ENCODE measurements at regions not wholly inside any gene's neighbourhood (a gene's known extent, or its start where the extent isn't known, plus 50 kb on each side); places are given as distances from the start of the nearest gene placed in this dataset.
A peak's percentile ranks its signal among the peaks of the same experiment; 100 is the strongest.

DNA sequence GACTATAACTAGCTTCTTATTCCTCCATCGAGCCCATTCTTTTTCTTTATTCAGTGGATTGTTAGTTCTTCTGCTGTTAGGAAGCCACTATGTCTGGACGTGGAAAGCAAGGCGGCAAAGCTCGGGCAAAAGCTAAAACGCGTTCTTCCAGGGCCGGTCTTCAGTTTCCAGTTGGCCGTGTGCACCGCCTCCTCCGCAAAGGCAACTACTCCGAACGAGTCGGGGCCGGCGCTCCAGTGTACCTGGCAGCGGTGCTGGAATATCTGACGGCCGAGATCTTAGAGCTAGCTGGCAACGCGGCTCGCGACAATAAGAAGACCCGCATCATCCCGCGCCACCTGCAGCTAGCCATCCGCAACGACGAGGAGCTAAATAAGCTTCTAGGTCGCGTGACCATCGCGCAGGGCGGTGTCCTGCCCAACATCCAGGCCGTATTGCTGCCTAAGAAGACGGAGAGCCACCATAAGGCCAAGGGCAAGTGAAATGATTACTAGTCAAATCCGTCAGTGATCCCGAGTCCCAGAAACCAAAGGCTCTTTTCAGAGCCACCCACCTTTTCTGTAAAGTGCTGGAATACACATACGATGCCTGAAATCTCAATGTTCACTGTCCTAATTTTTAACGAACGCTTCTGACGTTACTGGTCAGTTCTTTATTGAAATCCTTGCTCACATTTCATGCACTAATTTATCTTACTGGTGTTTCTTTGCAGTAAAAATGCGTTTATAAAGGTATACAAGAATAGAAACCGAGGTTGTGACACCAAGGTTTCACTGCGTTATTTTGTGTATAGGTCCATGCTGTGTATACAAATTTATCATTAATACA lies 129.9 kb downstream of the HFE start:
- DNase-seq: peak; percentile 74

DNA sequence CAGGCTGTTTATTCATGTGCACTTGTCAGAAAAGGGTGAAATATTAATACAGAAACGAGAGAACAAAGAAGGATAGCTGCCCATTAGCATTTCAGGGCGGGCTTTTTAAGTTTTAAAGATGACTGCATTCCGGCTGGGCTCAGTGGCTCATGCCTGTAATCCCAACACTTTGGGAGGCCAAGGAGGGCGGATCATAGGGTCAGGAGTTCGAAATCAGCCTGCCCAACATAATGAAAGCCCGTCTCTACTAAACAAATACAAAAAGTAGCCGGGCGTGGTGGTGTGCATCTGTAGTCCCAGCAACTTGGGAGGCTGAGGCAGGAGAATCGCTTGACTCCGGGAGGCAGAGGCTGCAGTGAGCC lies 130.5 kb downstream of the HFE start:
- no peak for DNase-seq

DNA sequence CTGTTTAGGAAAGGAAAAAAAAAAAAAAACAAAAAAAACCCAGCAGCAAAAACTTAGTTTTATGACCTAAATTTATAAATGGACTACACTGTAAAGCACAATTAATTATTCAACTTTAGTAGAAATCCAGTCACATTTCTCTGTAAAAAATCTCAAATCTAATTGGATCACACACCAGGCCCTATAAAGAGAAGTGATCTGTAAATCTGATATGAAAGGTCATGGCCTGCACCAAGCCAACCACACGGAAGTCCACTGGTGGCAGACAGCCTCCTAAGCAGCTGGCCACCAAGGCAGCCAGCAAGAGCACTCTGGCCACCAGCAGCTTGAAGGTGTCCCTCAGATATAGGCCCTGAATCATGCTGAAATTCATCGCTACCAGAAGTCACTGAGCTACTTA lies 131.6 kb downstream of the HFE start:
- no peak for DNase-seq

DNA sequence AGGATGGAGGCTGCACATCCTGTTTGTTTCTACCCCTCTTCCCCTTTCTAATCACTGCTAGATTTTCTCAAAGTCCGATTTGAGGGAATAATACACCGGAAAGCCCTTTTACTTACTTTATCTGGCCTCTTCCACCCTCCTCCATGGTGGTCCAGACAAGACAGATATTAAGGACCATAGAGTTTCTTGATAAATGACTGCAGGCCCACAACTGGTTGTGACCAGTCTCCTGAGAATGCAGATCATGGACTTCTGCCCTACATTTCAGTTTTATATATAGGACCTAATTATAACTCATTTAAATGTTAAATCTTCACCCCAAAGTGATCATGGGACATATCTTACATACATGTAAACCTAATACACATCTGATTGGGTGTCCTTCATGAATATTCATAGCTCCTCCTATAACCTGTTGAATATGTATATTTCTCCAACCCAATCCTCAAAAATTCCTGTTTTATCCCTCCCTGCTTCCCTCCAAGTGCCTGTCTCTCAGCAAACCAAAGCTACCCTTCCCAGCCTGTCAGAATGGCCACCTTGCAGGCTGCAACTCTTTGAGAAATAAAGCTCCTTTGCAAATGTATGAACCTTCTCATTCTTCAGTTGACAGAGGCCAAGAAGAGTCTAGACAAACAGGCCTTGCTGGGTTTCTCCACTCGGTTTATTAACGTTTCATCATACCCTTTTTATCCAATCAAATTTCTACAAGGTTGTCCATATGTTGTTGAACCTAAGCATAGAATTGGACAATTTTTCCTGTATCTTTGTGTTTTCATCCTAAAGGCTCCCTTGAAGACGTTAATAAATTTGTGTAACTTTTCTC lies 133.1 kb downstream of the HFE start:
- DNase-seq: no peak

DNA sequence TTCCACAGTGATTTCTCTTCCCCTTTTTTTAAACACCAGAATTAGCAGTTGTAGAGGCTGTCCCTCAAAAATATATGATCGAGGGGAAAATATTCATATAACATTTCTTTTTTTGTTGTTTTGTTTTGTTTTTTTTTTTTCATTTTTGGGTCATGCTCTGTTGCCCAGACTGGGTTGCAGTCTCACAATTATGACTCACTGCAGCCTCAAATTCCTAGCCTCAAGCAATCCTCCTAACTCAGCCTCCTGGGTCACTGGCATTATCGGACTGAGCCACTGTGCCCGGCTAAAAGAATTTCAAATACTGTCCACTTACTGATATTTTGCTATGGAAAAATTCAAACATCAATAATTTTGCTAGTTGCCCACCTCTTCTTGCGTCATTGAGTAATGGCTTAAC lies 134.0 kb downstream of the HFE start:
- no peak for DNase-seq

DNA sequence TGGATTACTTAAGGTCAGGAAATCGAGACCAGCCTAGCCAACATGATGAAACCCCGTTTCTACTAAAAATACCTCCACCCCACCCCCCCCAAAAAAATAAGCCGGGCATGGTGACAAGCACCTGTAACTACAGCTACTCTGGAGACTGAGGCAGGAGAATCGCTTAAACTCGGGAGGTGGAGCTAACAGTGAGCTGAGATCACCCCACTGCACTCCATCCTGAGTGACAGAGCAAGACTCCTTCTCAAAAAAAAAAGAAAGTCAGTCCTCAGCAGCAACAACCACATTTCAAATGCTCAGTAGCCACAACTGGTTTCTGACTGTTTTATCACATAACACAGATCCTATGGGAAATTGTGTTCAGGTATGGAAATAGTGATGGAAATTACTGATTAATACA lies 135.3 kb downstream of the HFE start:
- DNase-seq: no peak

DNA sequence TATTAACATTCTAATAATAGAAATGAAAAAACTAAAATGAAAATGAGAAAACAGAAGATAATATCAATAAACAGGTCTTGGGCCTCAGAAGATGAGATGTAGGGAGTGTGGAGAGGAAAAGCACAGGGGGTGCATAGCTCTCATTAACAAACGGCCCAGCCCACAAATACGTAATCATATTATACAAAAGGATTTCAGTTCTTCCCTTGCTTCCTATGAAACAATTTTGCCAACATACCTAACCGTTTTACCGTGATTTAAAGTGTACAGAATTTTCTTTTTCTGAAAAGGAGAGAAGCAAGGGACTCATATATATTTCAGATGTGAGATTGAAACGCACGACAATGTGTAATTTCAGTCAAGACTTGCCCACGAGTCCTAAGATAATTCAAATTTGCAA lies 136.0 kb downstream of the HFE start:
- no peak for DNase-seq

DNA sequence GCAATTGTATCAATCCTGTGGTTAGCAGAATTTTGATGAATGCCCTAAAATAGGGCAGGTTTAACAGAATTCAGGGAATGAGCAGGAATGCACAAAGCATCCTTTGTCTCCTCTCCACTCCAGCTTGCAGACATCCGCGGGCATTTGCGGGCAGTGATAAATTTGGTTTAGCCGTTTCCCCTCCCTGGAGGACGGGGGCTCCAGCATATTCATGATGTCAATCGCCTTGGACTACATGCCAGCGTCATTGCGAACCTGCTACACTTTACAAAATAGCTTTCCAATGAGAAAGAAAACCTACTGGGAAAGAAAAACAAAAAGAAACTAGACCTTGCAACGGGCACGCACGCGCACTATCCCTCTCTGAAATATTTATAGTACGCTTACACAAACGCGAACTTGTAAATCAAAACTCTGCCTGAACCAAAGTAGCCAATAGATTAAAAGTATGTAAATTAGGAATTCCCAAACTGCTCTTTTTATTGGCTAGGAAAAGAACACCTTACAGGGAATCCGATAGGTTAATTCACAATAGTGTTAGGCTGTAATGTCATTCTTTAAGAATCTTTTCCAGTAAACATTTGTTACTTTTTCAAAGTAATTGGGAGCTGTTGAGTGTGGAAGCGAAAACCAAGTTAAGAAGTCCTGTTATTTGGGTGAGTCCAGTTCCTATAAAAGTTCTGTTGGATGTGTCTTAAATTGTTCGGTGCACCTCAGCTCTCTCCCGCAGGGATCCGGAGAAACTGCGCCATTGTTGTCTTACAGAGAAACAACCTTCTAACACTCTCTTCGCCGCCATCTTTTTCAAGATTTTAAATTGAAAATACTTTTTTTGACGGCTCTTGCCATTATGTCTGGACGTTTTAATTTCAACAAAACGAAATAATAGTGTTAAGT lies 136.7 kb downstream of the HFE start:
- peak; percentile 73 for DNase-seq

DNA sequence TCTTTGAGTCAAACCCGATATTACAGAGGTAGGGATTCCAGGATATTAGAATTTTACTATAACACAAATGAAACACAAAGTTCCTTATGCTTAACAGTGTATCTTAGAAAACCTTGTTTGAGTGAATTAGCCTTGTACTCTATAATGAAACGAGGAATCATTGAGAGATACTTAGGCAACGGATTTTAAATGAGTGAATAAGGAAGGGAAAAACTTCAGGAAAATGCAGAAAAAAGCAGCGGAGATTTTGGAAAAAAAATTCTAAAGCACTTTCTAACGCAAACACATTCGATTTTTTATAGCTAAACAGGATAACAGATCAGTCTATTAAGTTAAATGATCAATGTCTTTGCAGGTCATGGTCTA lies 137.3 kb downstream of the HFE start:
- no peak for DNase-seq

DNA sequence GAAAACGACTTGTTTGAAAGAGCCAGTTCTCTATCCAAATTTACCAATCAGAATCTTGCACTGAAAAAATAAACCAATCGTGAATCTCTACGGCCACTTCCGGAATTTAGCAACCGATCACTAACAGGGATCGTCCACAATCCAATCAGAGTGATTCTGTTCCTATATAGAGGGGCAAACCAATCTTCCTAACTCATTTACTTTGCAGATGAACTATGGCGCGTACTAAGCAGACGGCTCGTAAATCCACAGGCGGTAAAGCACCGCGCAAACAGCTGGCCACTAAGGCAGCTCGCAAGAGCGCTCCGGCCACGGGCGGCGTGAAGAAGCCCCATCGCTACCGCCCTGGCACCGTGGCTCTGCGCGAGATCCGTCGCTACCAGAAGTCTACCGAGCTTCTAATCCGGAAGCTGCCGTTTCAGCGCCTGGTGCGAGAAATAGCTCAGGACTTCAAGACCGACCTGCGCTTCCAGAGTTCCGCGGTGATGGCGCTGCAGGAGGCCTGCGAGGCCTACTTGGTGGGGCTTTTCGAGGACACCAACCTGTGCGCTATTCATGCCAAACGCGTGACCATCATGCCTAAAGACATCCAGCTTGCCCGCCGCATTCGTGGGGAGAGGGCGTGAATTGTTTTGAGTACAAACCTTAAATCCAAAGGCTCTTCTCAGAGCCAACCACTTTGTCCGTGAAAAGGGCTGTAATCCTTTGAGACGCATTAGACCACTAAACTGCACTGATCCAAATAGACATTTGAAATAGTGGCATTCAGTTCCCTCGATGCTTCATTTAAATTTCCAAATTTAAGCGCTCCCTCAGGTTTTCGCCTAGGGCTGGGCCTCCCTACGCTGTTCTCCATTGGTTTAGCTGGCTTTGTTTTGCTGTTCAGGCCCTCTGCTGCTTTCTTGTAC lies 138.0 kb downstream of the HFE start:
- DNase-seq: no peak

DNA sequence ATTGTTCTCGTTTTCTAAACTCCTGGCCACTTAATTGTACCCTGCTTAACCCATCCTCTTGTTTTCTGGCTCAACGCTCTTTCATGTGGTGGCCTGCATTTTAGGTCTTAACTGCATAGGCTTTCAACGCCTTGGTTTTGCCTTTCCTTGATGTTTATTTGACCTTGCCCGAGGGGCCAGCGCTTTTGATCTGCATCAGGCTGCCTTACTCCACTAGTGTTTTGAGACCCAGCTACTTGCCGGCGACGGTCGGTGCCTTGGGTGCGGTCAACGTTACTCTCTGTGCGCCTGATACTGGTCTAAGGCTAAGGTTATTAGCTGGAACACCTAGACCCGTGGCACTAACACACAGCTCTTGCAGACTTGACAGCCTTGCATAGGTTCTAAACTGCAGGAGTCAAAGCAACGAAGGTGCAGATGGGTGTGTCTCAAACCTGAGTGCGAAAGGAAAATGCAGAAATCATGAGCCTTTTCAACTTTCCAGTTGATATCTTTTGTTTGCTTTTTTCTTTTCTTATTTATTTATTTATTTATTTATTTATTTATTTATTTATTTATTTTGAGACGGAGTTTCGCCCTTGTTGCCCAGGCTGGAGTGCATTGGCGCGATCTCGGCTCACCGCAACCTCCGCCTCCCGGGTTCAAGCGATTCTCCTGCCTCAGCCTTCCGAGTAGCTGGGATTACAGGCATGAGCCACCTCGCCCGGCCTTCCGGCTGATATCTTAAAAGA lies 138.8 kb downstream of the HFE start:
- DNase-seq: no peak

DNA sequence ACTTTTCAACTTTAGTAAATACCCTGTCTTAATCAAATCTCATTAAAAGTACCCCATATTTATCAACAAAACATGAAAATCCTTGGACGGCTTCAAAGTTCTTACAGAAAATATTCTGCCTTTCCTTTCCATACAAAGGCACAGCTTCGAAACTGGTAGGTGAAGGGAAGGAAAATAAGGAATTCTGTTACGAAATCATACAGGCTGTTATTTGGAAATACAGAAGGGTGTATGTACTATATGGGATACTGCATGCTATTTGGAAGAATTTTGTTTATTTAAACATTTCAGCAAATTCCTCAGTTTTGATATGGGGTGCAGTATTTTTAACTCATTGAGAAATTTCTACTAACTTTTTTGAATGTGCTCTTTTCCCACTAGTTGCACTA lies 138.4 kb upstream of the BTN3A2 start:
- no peak for DNase-seq

DNA sequence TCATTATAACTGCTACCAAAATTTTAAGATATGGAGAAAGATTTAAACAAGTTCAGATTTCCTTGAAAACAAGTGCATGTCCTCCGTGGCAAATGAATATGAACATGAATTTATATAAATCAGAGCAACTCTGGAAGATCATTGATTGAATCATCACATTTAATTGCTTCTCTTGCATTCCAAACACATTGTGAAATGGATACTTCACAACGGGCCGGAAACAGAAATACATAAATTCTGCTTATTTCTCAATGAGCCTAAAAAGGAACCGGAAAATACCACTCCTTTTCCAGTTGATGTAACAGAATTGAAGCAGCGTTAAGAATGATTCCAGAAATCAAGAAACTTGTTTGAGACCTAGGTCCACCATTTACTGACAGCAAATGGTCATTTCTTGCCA lies 134.6 kb upstream of the BTN3A2 start:
- DNase-seq: no peak

DNA sequence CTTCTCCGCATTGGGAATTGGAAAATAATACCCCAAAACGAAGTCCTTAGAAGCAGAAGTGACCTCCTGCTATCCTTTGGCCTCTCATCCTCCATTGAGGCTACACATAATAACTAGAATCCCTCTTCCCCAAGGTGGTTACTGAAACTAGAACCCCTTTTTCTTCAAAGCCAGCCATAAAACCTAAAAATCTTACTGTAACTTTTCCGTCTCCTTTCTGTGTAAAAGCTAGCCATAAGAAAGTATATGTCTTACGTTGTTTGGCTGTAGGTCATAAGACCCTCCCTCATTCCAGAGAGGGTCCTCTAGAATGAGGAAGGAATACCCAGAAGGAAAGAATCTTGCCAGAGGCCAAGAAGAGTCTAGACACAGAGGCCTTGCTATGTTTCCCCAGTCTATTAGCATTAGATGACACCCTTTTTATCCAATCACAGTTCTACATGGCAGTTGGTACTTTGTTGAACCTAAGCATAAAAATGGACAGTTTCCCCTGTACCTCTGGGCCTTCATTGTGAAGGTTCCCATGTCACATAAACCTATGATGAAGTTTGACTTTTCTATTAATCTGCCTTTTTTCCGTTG lies 133.9 kb upstream of the BTN3A2 start:
- DNase-seq: no peak

DNA sequence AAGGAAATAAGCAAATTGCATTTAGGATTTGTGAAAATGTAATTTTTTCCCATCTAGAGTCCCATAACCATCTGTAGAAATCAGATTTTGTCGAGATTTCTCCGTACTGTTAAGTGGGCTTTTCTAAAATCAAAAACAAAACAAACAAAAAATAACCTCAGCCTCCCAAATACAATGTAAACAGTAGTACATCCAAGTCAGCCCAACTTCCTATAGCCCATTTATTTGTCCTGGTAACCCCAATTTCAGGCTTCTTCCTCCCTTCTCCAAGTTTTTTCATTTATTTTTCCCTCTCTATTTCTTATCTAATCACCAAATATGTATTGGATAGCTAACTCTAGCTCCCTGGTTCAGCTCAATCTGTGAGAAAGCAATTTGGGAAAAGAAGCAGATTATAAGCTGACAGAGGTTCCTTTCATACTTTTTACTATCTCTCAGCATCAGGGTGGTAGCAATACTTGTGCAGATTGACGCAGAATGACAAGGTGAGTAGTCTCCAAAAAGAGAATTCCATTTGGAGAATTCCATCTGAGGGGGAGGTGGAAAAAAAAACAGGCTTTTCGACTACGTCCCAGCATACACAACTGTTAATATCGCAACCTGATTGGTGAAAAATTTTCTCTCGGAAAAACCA lies 132.6 kb upstream of the BTN3A2 start:
- DNase-seq: no peak

DNA sequence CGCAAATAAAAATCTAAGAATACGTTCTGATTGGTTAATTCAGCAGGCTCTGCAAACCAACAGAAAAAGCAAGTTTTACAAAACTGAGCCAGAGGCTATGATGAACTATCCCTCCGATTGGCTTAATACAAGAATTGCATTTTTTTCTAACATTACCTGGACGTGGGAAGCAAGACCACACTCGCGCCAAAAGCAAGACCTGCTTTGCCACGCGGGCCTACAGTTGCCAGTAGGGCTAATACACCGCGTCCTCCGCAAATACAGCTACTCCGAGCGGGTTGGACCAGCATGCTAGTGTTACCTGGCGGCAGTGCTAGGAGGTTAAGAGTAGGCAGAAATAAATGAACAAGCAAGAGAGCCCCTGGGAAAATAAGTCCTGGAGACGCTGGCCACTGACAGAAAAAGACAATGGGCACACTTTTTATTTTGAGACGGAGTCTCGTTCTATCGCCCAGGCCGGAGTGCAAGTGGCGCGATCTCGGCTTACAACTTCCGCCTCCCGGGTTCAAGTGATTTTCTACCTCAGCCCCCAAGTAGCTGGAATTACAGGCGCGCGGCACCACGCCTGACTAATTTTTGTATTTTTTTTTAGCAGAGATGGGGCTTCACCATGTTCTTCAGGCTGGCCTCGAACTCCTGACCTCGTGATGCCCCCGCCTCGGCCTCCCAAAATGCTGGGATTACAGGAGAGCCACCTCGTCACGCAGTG lies 131.9 kb upstream of the BTN3A2 start:
- no peak for DNase-seq

DNA sequence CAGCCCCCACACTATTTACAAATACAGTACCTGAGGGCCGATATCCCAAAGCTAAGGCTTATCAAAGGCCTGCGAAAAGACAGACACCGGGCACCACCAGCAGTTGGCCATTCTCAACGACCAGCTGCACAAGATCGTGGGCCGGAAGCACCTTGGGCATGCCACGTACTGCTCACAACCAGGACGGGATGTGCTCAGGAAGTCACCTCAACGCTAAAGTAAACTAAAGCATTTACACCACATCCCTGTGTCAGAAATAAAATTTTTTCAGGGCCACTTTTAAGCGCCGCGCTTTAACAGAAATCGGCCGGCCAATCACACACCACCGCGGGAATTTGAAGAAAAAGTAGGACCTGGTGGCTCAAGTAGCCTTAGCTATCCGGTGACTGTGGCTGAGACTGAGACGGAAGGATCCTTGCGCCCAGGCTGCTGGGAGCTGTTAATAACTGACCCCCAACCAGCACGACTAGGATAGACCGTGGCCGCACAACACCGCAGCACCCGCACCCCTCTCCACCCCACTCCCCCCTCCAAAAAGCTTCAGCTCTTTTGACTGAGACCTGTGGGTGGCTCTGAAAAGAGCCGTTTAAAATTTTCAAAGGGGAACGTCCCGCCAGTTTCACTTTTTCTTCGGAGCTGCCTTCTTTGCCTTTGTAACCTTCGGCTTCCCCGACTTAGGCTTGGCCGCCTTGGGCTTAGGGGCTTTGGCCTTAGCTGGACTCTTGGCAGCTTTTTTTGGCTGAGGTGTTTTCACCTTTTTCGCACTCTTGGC lies 131.2 kb upstream of the BTN3A2 start:
- DNase-seq: no peak

DNA sequence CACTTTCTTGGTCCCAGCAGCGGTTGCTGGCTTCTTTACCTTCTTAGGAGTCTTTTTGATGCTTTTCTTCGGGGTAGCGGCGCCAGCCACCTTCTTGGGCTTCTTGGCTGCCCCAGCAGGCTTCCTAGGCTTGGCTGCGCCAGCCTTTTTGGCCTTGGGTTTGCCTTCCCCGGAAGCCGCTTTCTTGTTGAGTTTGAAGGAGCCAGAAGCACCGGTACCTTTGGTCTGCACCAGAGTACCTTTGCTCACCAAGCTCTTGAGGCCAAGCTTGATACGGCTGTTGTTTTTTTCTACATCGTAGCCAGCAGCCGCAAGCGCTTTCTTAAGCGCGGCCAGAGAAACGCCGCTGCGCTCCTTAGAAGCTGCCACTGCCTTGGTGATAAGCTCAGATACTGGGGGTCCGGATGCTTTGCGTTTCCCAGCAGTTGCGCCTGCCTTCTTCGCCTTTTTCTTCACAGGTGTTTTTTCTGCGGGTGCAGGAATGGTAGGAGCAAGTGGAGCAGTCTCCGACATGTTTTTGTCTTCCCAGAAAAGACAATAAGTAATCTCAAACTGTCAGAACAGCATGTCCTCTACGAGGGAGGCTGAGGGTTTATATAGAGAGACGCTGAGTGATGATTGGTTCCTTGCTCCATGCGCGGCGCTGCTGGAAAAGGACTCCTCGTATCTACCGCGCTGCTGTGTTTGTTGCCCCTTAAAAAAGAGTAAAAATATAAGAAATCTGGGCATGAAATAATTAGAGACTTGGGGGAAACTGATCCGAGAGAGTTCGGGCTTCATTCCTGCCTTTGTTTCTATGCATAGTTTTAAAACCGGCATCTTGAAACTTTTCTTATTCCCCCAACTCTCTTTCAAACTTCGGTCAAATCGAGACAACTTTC lies 130.3 kb upstream of the BTN3A2 start:
- DNase-seq: peak; percentile 48
